HTR-8/SVneo (cell line): ENCODE measurements at regions not wholly inside any gene's neighbourhood (a gene's known extent, or its start where the extent isn't known, plus 50 kb on each side); places are given as distances from the start of the nearest gene placed in this dataset.
"Not testable (repeated sequence)": the region's sequence is repeated elsewhere in the genome, so short reads cannot be mapped to it uniquely, and the experiment has no call there.

ENCODE experiments used
- DNase-seq: peaks from one replicate; pipeline ENCODE4 v3.0.0; 2011; ENCODE audit warnings: low spot score, mixed read lengths; ENCODE audit not compliant: insufficient read length
- FAIRE-seq: peaks from 2 replicates; lab custom pipeline; 2011; peaks lifted over from hg19 to GRCh38; lab: Jason Lieb, UNC

GRCh38 chr5:121533814-121534213 lies 317.9 kb upstream of the FTMT start:
- FAIRE-seq (no peak), DNase-seq (no peak)

GRCh38 chr5:121550989-121551388 lies 300.7 kb upstream of the FTMT start:
- FAIRE-seq: no peak
- DNase-seq: no peak

GRCh38 chr5:121559832-121560231 lies 291.9 kb upstream of the FTMT start:
- FAIRE-seq (no peak), DNase-seq (no peak)

- FAIRE-seq (no peak), DNase-seq (no peak)
Measured at GRCh38 chr5:121572061-121572460, 279.6 kb upstream of the FTMT start.

GRCh38 chr5:121573721-121574382 lies 277.8 kb upstream of the FTMT start:
- DNase-seq (no peak), FAIRE-seq (no peak)

GRCh38 chr5:121581588-121581987 lies 270.1 kb upstream of the FTMT start:
- FAIRE-seq (no peak), DNase-seq (no peak)

- FAIRE-seq: no peak
- DNase-seq: no peak
Measured at GRCh38 chr5:121596882-121597281, 254.8 kb upstream of the FTMT start.

GRCh38 chr5:121608826-121609225 lies 242.9 kb upstream of the FTMT start:
- DNase-seq (no peak), FAIRE-seq (no peak)

GRCh38 chr5:121624035-121624434 lies 227.6 kb upstream of the FTMT start:
- no peak for FAIRE-seq
- DNase-seq: no peak

GRCh38 chr5:121628783-121629182 lies 222.9 kb upstream of the FTMT start:
- DNase-seq: no peak
- FAIRE-seq: no peak

- no peak for FAIRE-seq
- DNase-seq: no peak
Measured at GRCh38 chr5:121630402-121630801, 221.3 kb upstream of the FTMT start.

- FAIRE-seq (no peak), DNase-seq (no peak)
Measured at GRCh38 chr5:121634946-121635345, 216.7 kb upstream of the FTMT start.

GRCh38 chr5:121638126-121638525 lies 213.6 kb upstream of the FTMT start:
- FAIRE-seq (no peak), DNase-seq (no peak)

- DNase-seq: no peak
- FAIRE-seq: no peak
Measured at GRCh38 chr5:121640298-121640697, 211.4 kb upstream of the FTMT start.

- no peak for DNase-seq
- no peak for FAIRE-seq
Measured at GRCh38 chr5:121658221-121658620, 193.5 kb upstream of the FTMT start.

- DNase-seq (no peak), FAIRE-seq (no peak)
Measured at GRCh38 chr5:121660142-121660541, 191.5 kb upstream of the FTMT start.

- not testable (repeated sequence) for DNase-seq, FAIRE-seq
Measured at GRCh38 chr5:121665542-121665941, 186.1 kb upstream of the FTMT start.

GRCh38 chr5:121667292-121667691 lies 184.4 kb upstream of the FTMT start:
- no peak for DNase-seq
- no peak for FAIRE-seq

- FAIRE-seq (no peak), DNase-seq (no peak)
Measured at GRCh38 chr5:121668635-121669034, 183.0 kb upstream of the FTMT start.

GRCh38 chr5:121671624-121672023 lies 180.1 kb upstream of the FTMT start:
- no peak for FAIRE-seq
- DNase-seq: no peak

GRCh38 chr5:121675924-121676323 lies 175.8 kb upstream of the FTMT start:
- DNase-seq (no peak), FAIRE-seq (no peak)

GRCh38 chr5:121681229-121681855 lies 170.3 kb upstream of the FTMT start:
- no peak for DNase-seq
- FAIRE-seq: no peak
